CD4-positive, CD25-positive, alpha-beta regulatory T cell (primary cell): ENCODE measurements at regions not wholly inside any gene's neighbourhood (a gene's known extent, or its start where the extent isn't known, plus 50 kb on each side); places are given as distances from the start of the nearest gene placed in this dataset.
"Not testable (repeated sequence)": the region's sequence is repeated elsewhere in the genome, so short reads cannot be mapped to it uniquely, and the experiment has no call there.

Experiments used
- ATAC-seq, 2 donors: fragments of 150-1000 bp; cut with Tn5 transposase; one replicate each; pipeline ENCODE4 v1.10.0; 2021; ENCODE audit warnings: low read depth in 2 of 2, moderate number of reproducible peaks in 2 of 2, moderate library complexity in 1 of 2
- DNase-seq, 3 donors: peaks; one replicate each; pipeline versions ENCODE4 v3.0.0 to v3.0.0-alpha.2; 2012 to 2022; ENCODE audit warnings: mixed read lengths in 1 of 3
- H3K27ac ChIP-seq: one replicate; pipeline ENCODE4 v1.7.0; 2013; ENCODE audit warnings: mild to moderate bottlenecking, low read length; ENCODE audit not compliant: insufficient read depth, poor library complexity, severe bottlenecking
- H3K27me3 ChIP-seq: one replicate; pipeline ENCODE4 v1.7.0; 2013; ENCODE audit warnings: low read length; ENCODE audit not compliant: control insufficient read depth, insufficient read depth
- H3K36me3 ChIP-seq: one replicate; pipeline ENCODE4 v1.7.0; 2013; ENCODE audit warnings: mild to moderate bottlenecking, low read length, moderate library complexity; ENCODE audit not compliant: control insufficient read depth, insufficient read depth
- H3K4me1 ChIP-seq: 2 replicates; pipeline ENCODE4 v1.7.0; 2013; ENCODE audit warnings: mild to moderate bottlenecking, low read length; ENCODE audit not compliant: insufficient read depth, control insufficient read depth, poor library complexity, severe bottlenecking
- H3K4me3 ChIP-seq: one replicate; pipeline ENCODE4 v1.7.0; 2013; ENCODE audit warnings: low read depth, mild to moderate bottlenecking, low read length, moderate library complexity
- H3K9me3 ChIP-seq, 2 experiments: 1 replicate in 1 of 2; 2 replicates in 1 of 2; pipeline ENCODE4 v1.7.0; 2013; ENCODE audit warnings: low read length in 2 of 2, mild to moderate bottlenecking in 1 of 2, moderate library complexity in 1 of 2; ENCODE audit not compliant: control insufficient read depth in 2 of 2
- H3K27ac Mint-ChIP-seq, 3 donors: one replicate each; pipeline ENCODE4 v1.8.0; 2020 to 2022; ENCODE audit warnings: mild to moderate bottlenecking in 3 of 3, mixed read lengths in 3 of 3, moderate library complexity in 2 of 3
- H3K27me3 Mint-ChIP-seq: one replicate; pipeline ENCODE4 v1.8.0; 2022; ENCODE audit warnings: mild to moderate bottlenecking, mixed read lengths
- H3K36me3 Mint-ChIP-seq: one replicate; pipeline ENCODE4 v1.8.0; 2020; ENCODE audit warnings: mixed read lengths
- H3K4me1 Mint-ChIP-seq, 4 donors: one replicate each; pipeline ENCODE4 v1.8.0; 2020 to 2022; ENCODE audit warnings: mixed read lengths in 4 of 4, mild to moderate bottlenecking in 1 of 4
- H3K4me3 Mint-ChIP-seq, 4 donors: one replicate each; pipeline ENCODE4 v1.8.0; 2020 to 2022; ENCODE audit warnings: mild to moderate bottlenecking in 4 of 4, mixed read lengths in 4 of 4, moderate library complexity in 3 of 4
- H3K9me3 Mint-ChIP-seq, 7 donors: one replicate each; pipeline ENCODE4 v1.8.0; 2020 to 2022; ENCODE audit warnings: mixed read lengths in 7 of 7, mild to moderate bottlenecking in 3 of 7, moderate library complexity in 2 of 7

- H3K27me3 Mint-ChIP-seq: peaks cover 10% of the 10 kb centered on the region
- no peaks in the 10 kb centered on the region for H3K4me1 Mint-ChIP-seq
- H3K4me3 ChIP-seq: no peak overlapping the region
- H3K9me3 ChIP-seq: no peaks in the 10 kb centered on the region
- peaks cover 0 to 2% (median 0%) of the 10 kb centered on the region in 7 donors for H3K9me3 Mint-ChIP-seq
- no peaks in the 10 kb centered on the region for H3K36me3 ChIP-seq
- H3K36me3 Mint-ChIP-seq: no peaks in the 10 kb centered on the region
- no peaks in the 10 kb centered on the region for H3K27me3 ChIP-seq
- no peak overlapping the region for H3K27ac Mint-ChIP-seq
- DNase-seq (no peak), ATAC-seq (no peak)
- no peak overlapping the region for H3K27ac ChIP-seq
- H3K4me1 ChIP-seq: no peaks in the 10 kb centered on the region
- no peak overlapping the region for H3K4me3 Mint-ChIP-seq
These were observed 163.9 kb downstream of the DDX1 start for GRCh38 chr2:15755528-15755927.

- no peaks in the 10 kb centered on the region for H3K36me3 ChIP-seq
- Mint-ChIP-seq H3K27me3 (peaks cover 12% of the 10 kb centered on the region), H3K9me3 (peaks cover 0 to 2% (median 0%) of the 10 kb centered on the region in 7 donors), H3K4me3 (no peak overlapping the region), H3K36me3 (no peaks in the 10 kb centered on the region), H3K27ac (no peak overlapping the region), H3K4me1 (no peaks in the 10 kb centered on the region)
- no peak overlapping the region for H3K27ac ChIP-seq
- ATAC-seq: no peak
- H3K9me3 ChIP-seq: no peaks in the 10 kb centered on the region
- H3K4me1 ChIP-seq: no peaks in the 10 kb centered on the region
- no peak for DNase-seq
- H3K27me3 ChIP-seq: no peaks in the 10 kb centered on the region
- no peak overlapping the region for H3K4me3 ChIP-seq
These were observed 164.4 kb downstream of the DDX1 start for GRCh38 chr2:15756011-15756550.

GRCh38 chr2:15756882-15757819, 165.5 kb downstream of the DDX1 start:
- no peaks in the 10 kb centered on the region for H3K36me3 Mint-ChIP-seq
- peaks cover 0 to 2% (median 0%) of the 10 kb centered on the region in 7 donors for H3K9me3 Mint-ChIP-seq
- no peaks in the 10 kb centered on the region for H3K27me3 ChIP-seq
- no peak for DNase-seq
- no peak overlapping the region for H3K4me3 ChIP-seq
- peaks cover 14% of the 10 kb centered on the region for H3K27me3 Mint-ChIP-seq
- no peak overlapping the region for H3K27ac ChIP-seq
- H3K4me1 Mint-ChIP-seq: no peaks in the 10 kb centered on the region
- H3K27ac Mint-ChIP-seq: no peak overlapping the region
- no peak overlapping the region for H3K4me3 Mint-ChIP-seq
- H3K36me3 ChIP-seq: no peaks in the 10 kb centered on the region
- no peaks in the 10 kb centered on the region for H3K9me3 ChIP-seq
- no peak for ATAC-seq
- H3K4me1 ChIP-seq: no peaks in the 10 kb centered on the region

- peaks cover 14% of the 10 kb centered on the region for H3K27me3 Mint-ChIP-seq
- DNase-seq (no peak), ATAC-seq (no peak)
- peak overlapping the region in 1 of 3 donors; percentile 27 for H3K27ac Mint-ChIP-seq
- peaks cover 0 to 2% (median 0%) of the 10 kb centered on the region in 7 donors for H3K9me3 Mint-ChIP-seq
- H3K4me1 ChIP-seq: no peaks in the 10 kb centered on the region
- no peaks in the 10 kb centered on the region for H3K36me3 Mint-ChIP-seq
- no peaks in the 10 kb centered on the region for H3K27me3 ChIP-seq
- no peaks in the 10 kb centered on the region for H3K9me3 ChIP-seq
- H3K4me1 Mint-ChIP-seq: no peaks in the 10 kb centered on the region
- H3K27ac ChIP-seq: no peak overlapping the region
- no peak overlapping the region for H3K4me3 Mint-ChIP-seq
- no peak overlapping the region for H3K4me3 ChIP-seq
- no peaks in the 10 kb centered on the region for H3K36me3 ChIP-seq
These were observed 166.3 kb downstream of the DDX1 start for GRCh38 chr2:15757820-15758586.

GRCh38 chr2:15758848-15759247, 167.2 kb downstream of the DDX1 start:
- no peaks in the 10 kb centered on the region for H3K36me3 ChIP-seq
- Mint-ChIP-seq H3K4me3 (no peak overlapping the region), H3K4me1 (no peaks in the 10 kb centered on the region), H3K36me3 (no peaks in the 10 kb centered on the region), H3K9me3 (peaks cover 0 to 4% (median 0%) of the 10 kb centered on the region in 7 donors), H3K27ac (no peak overlapping the region), H3K27me3 (peaks cover 14% of the 10 kb centered on the region)
- H3K9me3 ChIP-seq: no peaks in the 10 kb centered on the region
- H3K27me3 ChIP-seq: no peaks in the 10 kb centered on the region
- H3K4me1 ChIP-seq: no peaks in the 10 kb centered on the region
- DNase-seq (no peak), ATAC-seq (no peak)
- H3K27ac ChIP-seq: no peak overlapping the region
- H3K4me3 ChIP-seq: no peak overlapping the region

- H3K9me3 Mint-ChIP-seq: peaks cover 0 to 4% (median 0%) of the 10 kb centered on the region in 7 donors
- no peaks in the 10 kb centered on the region for H3K4me1 Mint-ChIP-seq
- ATAC-seq (no peak), DNase-seq (no peak)
- no peak overlapping the region for H3K4me3 Mint-ChIP-seq
- H3K36me3 Mint-ChIP-seq: no peaks in the 10 kb centered on the region
- H3K27me3 ChIP-seq: no peaks in the 10 kb centered on the region
- H3K36me3 ChIP-seq: no peaks in the 10 kb centered on the region
- H3K27ac Mint-ChIP-seq: no peak overlapping the region
- H3K4me1 ChIP-seq: no peaks in the 10 kb centered on the region
- H3K27me3 Mint-ChIP-seq: peaks cover 14% of the 10 kb centered on the region
- no peak overlapping the region for H3K27ac ChIP-seq
- no peaks in the 10 kb centered on the region for H3K9me3 ChIP-seq
- H3K4me3 ChIP-seq: no peak overlapping the region
These were observed 167.7 kb downstream of the DDX1 start for GRCh38 chr2:15759385-15759784.

- H3K4me3 ChIP-seq, H3K9me3 ChIP-seq, H3K27ac Mint-ChIP-seq, H3K4me1 Mint-ChIP-seq, H3K27me3 ChIP-seq, H3K4me1 ChIP-seq, H3K9me3 Mint-ChIP-seq, DNase-seq, ATAC-seq, H3K36me3 ChIP-seq, H3K27ac ChIP-seq, H3K4me3 Mint-ChIP-seq, H3K36me3 Mint-ChIP-seq: not testable (repeated sequence)
- peaks cover 14% of the 10 kb centered on the region for H3K27me3 Mint-ChIP-seq
These were observed 168.1 kb downstream of the DDX1 start for GRCh38 chr2:15759791-15760190.
